Activated CD8-positive, alpha-beta T cell treated with anti-CD3 and anti-CD28 coated beads for 36 hours (primary cell): ENCODE measurements at regions not wholly inside any gene's neighbourhood (a gene's known extent, or its start where the extent isn't known, plus 50 kb on each side); places are given as distances from the start of the nearest gene placed in this dataset.

Experiments
- ATAC-seq: fragments of 200-7000 bp; cut with Tn5 transposase; one replicate; pipeline ENCODE4 v1.10.0; 2021; ENCODE audit warnings: mild to moderate bottlenecking, moderate library complexity
- CTCF ChIA-PET: fragments of 350-600 bp; sonication (Branson Sonifier 250); formaldehyde crosslinking; loops from one replicate; lab custom pipeline; 2021; ENCODE audit warnings: antibody characterized with exemption; lab: Charles Lee
- POLR2A ChIA-PET: fragments of 350-600 bp; sonication (Branson Sonifier 250); formaldehyde crosslinking; loops from one replicate; lab custom pipeline; 2021; ENCODE audit warnings: antibody characterized with exemption; lab: Charles Lee
- DNase-seq: peaks from one replicate; pipeline ENCODE4 v3.0.0-alpha.2; 2020
- H3K27ac Mint-ChIP-seq: one replicate; pipeline ENCODE4 v1.8.0; 2021; ENCODE audit warnings: mild to moderate bottlenecking, mixed read lengths
- H3K27me3 Mint-ChIP-seq: one replicate; pipeline ENCODE4 v1.8.0; 2021; ENCODE audit warnings: mixed read lengths
- H3K36me3 Mint-ChIP-seq: one replicate; pipeline ENCODE4 v1.8.0; 2021; ENCODE audit warnings: low read depth, mixed read lengths
- H3K4me1 Mint-ChIP-seq: one replicate; pipeline ENCODE4 v1.8.0; 2021; ENCODE audit warnings: low read depth, mixed read lengths
- H3K4me3 Mint-ChIP-seq: one replicate; pipeline ENCODE4 v1.8.0; 2021; ENCODE audit warnings: mild to moderate bottlenecking, moderate library complexity, mixed read lengths
- H3K9me3 Mint-ChIP-seq: one replicate; pipeline ENCODE4 v1.8.0; 2021; ENCODE audit warnings: mixed read lengths
- intact Hi-C: fragments of 100-400 bp; cut with micrococcal nuclease; formaldehyde crosslinking; loops from one replicate; pipeline ENCODE4 v1.10.0; 2022
- TF ChIP-seq, protein P1 (sequence below): fragments of 200-600 bp; IDR thresholded peaks from one replicate; pipeline ENCODE4 v1.8.0; 2022; ENCODE audit warnings: antibody characterized with exemption, mild to moderate bottlenecking

DNA sequence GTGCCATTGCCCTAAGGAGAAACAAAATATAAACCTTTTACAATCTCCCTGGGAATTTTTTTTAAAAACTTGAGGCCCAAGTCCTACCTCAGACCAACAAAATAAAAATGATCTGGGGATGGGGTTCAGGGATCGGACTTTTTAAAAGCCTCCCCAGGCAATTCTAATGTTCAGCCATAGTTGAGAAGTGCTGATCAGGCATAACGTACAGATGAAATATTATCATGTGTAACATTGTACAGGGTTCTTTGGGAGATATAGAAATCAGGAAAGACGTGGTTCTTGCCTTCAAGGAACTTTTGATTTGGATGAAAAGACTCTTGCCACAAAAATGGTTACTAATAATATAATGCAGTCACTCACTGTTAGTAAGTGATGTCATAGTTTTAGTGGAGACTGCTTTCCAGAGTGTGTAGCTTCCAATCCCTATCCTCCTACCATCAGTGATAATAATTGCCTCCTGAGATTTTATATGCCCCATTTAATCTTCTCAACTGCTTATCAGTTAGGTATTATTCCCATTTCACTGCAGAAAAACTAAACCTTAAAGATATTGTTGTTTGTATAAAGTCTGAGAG is 135.6 kb downstream of the BRMS1L start:
- no peaks in the 10 kb centered on the region for H3K9me3 Mint-ChIP-seq
- intact Hi-C loops, result no loop called here
- TF ChIP-seq, protein P1, sequence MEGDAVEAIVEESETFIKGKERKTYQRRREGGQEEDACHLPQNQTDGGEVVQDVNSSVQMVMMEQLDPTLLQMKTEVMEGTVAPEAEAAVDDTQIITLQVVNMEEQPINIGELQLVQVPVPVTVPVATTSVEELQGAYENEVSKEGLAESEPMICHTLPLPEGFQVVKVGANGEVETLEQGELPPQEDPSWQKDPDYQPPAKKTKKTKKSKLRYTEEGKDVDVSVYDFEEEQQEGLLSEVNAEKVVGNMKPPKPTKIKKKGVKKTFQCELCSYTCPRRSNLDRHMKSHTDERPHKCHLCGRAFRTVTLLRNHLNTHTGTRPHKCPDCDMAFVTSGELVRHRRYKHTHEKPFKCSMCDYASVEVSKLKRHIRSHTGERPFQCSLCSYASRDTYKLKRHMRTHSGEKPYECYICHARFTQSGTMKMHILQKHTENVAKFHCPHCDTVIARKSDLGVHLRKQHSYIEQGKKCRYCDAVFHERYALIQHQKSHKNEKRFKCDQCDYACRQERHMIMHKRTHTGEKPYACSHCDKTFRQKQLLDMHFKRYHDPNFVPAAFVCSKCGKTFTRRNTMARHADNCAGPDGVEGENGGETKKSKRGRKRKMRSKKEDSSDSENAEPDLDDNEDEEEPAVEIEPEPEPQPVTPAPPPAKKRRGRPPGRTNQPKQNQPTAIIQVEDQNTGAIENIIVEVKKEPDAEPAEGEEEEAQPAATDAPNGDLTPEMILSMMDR, result no peak
- no peaks in the 10 kb centered on the region for H3K4me1 Mint-ChIP-seq
- ChIA-PET POLR2A (no interaction called here), CTCF (interaction anchor here (2.4 kb wide), 1 partner anchor 108 kb away, joined by 20 read pairs; no protein-coding TSS in a partner anchor)
- H3K4me3 Mint-ChIP-seq, result no peak overlapping the region
- H3K36me3 Mint-ChIP-seq, result no peaks in the 10 kb centered on the region
- H3K27ac Mint-ChIP-seq, result no peak overlapping the region
- DNase-seq (no peak), ATAC-seq (no peak)
- no peaks in the 10 kb centered on the region for H3K27me3 Mint-ChIP-seq

DNA sequence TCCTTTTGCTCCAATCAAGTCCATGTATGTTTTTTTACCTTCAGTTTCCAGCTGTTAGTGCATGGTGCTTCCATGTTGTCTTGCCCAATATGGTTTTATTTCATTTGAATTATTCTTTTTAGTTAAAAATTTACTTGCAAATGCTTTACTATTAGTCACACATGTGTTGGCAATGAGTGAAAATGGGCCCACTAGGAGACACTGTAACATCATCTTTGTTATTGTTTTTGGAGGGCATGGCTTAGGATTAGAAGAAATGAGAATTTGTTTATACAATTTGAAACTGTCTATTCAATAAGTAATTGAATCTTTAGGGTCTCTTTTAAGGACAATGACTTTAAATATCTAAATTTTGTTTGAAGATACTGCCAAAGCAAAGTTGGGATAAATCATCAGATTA is 133.7 kb downstream of the BRMS1L start:
- TF ChIP-seq, protein P1, result no peak
- no peak overlapping the region for H3K27ac Mint-ChIP-seq
- H3K4me3 Mint-ChIP-seq, result no peak overlapping the region
- ATAC-seq (no peak), DNase-seq (no peak)
- no peaks in the 10 kb centered on the region for H3K9me3 Mint-ChIP-seq
- no peaks in the 10 kb centered on the region for H3K4me1 Mint-ChIP-seq
- H3K36me3 Mint-ChIP-seq, result no peaks in the 10 kb centered on the region
- intact Hi-C loops, result no loop called here
- CTCF ChIA-PET, result interaction anchor here (1.0 to 2.4 kb wide), 5 partner anchors 53 to 110 kb away, joined by 3 to 20 read pairs (median 3); no protein-coding TSS in a partner anchor
- POLR2A ChIA-PET, result no interaction called here
- H3K27me3 Mint-ChIP-seq, result no peaks in the 10 kb centered on the region

DNA sequence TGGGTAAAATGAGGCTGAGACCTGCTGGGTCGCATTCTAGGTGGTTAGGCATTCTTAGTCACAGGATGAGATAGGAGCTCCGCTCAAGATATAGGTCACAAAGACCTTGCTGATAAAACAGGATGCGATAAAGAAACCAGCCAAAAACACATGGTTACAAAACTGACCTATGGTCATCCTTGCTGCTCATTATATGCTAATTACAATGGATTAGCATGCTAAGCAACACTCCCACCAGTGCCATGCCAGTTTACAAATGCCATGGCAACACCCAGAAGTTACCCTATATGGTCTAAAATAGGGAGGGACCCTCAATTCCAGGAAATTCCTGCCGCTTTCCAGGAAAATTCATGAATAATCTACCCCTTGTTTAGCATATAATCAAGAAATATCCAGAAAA is 132.4 kb downstream of the BRMS1L start:
- no peak overlapping the region for H3K27ac Mint-ChIP-seq
- intact Hi-C loops, result no loop called here
- DNase-seq (no peak), ATAC-seq (no peak)
- CTCF ChIA-PET, result interaction anchor here (4.8 kb wide), 1 partner anchor 75 kb away, joined by 15 read pairs; no protein-coding TSS in a partner anchor
- POLR2A ChIA-PET, result no interaction called here
- H3K36me3 Mint-ChIP-seq, result no peaks in the 10 kb centered on the region
- TF ChIP-seq, protein P1, result no peak
- H3K4me3 Mint-ChIP-seq, result no peak overlapping the region
- H3K9me3 Mint-ChIP-seq, result no peaks in the 10 kb centered on the region
- no peaks in the 10 kb centered on the region for H3K27me3 Mint-ChIP-seq
- H3K4me1 Mint-ChIP-seq, result no peaks in the 10 kb centered on the region

DNA sequence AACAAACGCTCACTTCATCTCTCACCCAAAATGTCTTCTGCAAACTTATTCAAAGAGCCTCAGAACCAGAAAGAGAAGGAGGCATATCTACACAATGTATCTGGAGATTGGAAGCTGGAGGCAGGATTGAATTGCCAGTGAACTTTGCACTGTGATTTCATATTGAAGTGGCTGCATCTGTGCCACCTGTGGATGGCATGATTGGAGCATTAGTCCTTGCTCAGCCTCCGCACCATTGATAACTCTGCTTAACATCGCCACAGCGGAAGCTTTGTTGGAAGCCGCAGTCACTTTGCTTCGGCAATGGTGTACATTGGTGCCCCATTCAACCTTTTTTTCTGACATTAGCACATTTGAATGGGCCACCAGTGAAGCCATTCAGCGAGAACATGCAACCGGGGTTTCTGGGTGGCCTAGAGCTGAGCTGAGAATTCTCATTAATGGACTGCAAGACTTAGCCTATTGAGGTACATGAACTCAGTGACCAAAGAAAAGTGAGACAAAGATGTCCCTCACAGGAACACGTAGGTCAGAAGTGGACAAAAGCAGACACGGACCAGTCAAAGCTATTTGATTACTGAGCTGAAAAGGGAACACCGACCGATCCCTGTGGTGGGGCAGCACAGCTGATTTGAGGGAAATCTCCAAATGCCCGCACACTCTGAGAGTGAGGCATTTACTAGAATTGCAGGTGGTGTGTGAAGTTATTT is 130.4 kb downstream of the BRMS1L start:
- POLR2A ChIA-PET, result interaction anchor here (1.2 kb wide), 1 partner anchor 18 kb away, joined by 3 read pairs; no protein-coding TSS in a partner anchor
- TF ChIP-seq, protein P1, result no peak
- H3K27me3 Mint-ChIP-seq, result no peaks in the 10 kb centered on the region
- intact Hi-C loops, result no loop called here
- H3K4me3 Mint-ChIP-seq, result no peak overlapping the region
- no peaks in the 10 kb centered on the region for H3K36me3 Mint-ChIP-seq
- ATAC-seq (no peak), DNase-seq (no peak)
- no peaks in the 10 kb centered on the region for H3K9me3 Mint-ChIP-seq
- H3K4me1 Mint-ChIP-seq, result no peaks in the 10 kb centered on the region
- no peak overlapping the region for H3K27ac Mint-ChIP-seq
- CTCF ChIA-PET, result interaction anchor here (0.6 to 4.8 kb wide), 6 partner anchors 9 to 77 kb away, joined by 3 to 15 read pairs (median 3); no protein-coding TSS in a partner anchor

DNA sequence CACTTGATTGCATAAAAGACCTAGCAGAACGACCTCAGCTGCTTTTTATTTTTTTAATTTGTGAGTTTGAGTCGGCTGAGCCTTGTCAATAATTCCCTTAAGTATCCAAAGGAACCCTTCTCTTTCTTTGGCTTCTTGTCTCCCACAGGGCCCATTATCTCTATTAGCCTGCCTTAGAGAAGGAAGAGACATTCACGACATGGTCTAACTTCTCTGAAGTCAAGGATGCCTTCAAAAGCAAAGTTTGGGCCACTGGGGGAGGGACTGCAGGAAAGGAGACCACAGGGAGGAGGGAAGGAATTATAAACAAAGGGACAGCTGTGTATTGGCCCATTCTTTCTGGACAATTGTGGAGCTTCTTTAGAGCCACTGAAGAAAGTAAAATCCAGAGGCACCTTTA is 126.4 kb downstream of the BRMS1L start:
- ChIA-PET CTCF (interaction anchor here (1.6 kb wide), 1 partner anchor 8 kb away, joined by 3 read pairs; no protein-coding TSS in a partner anchor), POLR2A (no interaction called here)
- H3K27me3 Mint-ChIP-seq, result no peaks in the 10 kb centered on the region
- ATAC-seq, result no peak
- no peaks in the 10 kb centered on the region for H3K9me3 Mint-ChIP-seq
- no peaks in the 10 kb centered on the region for H3K4me1 Mint-ChIP-seq
- no peak overlapping the region for H3K27ac Mint-ChIP-seq
- H3K4me3 Mint-ChIP-seq, result no peak overlapping the region
- intact Hi-C loops, result no loop called here
- no peak for DNase-seq
- TF ChIP-seq, protein P1, result no peak
- no peaks in the 10 kb centered on the region for H3K36me3 Mint-ChIP-seq
